Suprapubic skin (tissue), 4 donors: ENCODE measurements at regions not wholly inside any gene's neighbourhood (a gene's known extent, or its start where the extent isn't known, plus 50 kb on each side); places are given as distances from the start of the nearest gene placed in this dataset.

Source experiments
- DNase-seq, 2 donors: peaks; one replicate each; pipeline ENCODE4 v3.0.0-alpha.2; 2019; ENCODE audit warnings: low spot score in 2 of 2
- H3K27ac ChIP-seq: fragments of 200-600 bp; sonication (generic); one replicate; pipeline ENCODE4 v1.5.1; 2019
- H3K27me3 ChIP-seq: fragments of 200-600 bp; sonication (generic); one replicate; pipeline ENCODE4 v1.5.1; 2019
- H3K36me3 ChIP-seq: fragments of 200-600 bp; sonication (generic); one replicate; pipeline ENCODE4 v1.5.1; 2019
- H3K4me1 ChIP-seq: fragments of 200-600 bp; sonication (generic); one replicate; pipeline ENCODE4 v1.5.1; 2019
- H3K4me3 ChIP-seq: fragments of 200-600 bp; sonication (generic); one replicate; pipeline ENCODE4 v1.5.1; 2019; ENCODE audit warnings: mild to moderate bottlenecking
- H3K9me3 ChIP-seq: fragments of 200-600 bp; sonication (generic); one replicate; pipeline ENCODE4 v1.5.1; 2019
- CTCF ChIP-seq, 2 donors: fragments of 200-600 bp in 1 of 2; fragments of 450-650 bp in 1 of 2; sonication (generic) in 1 of 2; IDR thresholded peaks; one replicate each; pipeline ENCODE4 v1.5.1; 2016 to 2019; ENCODE audit warnings: antibody characterized with exemption in 2 of 2, mild to moderate bottlenecking in 1 of 2, moderate library complexity in 1 of 2
- EP300 ChIP-seq: sonication (generic); formaldehyde crosslinking; IDR thresholded peaks from one replicate; pipeline ENCODE4 v1.6.1; 2017; ENCODE audit warnings: antibody characterized with exemption
- POLR2A ChIP-seq, 2 donors: fragments of 450-650 bp; IDR thresholded peaks; one replicate each; pipeline ENCODE4 v1.6.1; 2017; ENCODE audit warnings: antibody characterized with exemption in 2 of 2, mild to moderate bottlenecking in 2 of 2, moderate library complexity in 2 of 2
- POLR2AphosphoS5 ChIP-seq, 3 donors: sonication (generic); formaldehyde crosslinking; IDR thresholded peaks; one replicate each; pipeline ENCODE4 v1.6.1; 2017; ENCODE audit warnings: antibody characterized with exemption in 3 of 3
- WGBS: methylation state at CpG from one replicate; pipeline ENCODE4 v1.1.5; 2018; 5-methylcytosine and 5-hydroxymethylcytosine counted together

- Histone ChIP-seq H3K36me3 (no peaks in the 10 kb centered on the region), H3K27me3 (no peaks in the 10 kb centered on the region), H3K9me3 (no peaks in the 10 kb centered on the region), H3K27ac (no peak overlapping the region), H3K4me1 (no peaks in the 10 kb centered on the region), H3K4me3 (no peak overlapping the region)
- no peak for DNase-seq
- WGBS: 45% methylated on average over 7 of the region's 7 CpGs
- TF ChIP-seq POLR2A (IDR thresholded peaks at IDR 0.05) (no peak), EP300 (no peak), POLR2AphosphoS5 (IDR thresholded peaks at IDR 0.05) (no peak), CTCF (IDR thresholded peaks at IDR 0.05) (no peak)
Observed at GRCh38 chr3:99410789-99411311, 227.5 kb upstream of the COL8A1 start.

DNA sequence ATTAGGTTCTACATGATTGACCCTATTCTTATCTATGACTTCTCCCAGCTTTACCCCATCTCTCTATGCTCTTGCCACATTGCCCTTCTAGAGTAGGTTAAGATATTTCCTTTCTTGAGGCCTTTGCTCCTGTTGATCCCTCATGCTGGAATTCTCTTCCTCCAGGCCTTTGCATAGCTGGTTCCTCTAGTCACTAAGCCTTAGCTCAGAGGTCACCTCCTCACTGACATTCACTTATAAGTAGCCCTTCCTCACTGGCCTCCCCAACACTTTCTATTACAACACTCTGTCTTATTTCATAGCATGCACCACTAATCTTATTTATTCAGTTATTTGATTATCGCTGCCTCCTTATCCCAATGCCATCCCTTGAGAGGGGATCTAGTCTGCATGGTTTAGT lies 228.4 kb upstream of the COL8A1 start:
- H3K27me3 ChIP-seq: no peaks in the 10 kb centered on the region
- no peaks in the 10 kb centered on the region for H3K9me3 ChIP-seq
- TF ChIP-seq POLR2A (IDR thresholded peaks at IDR 0.05): no peak
- TF ChIP-seq POLR2AphosphoS5 (IDR thresholded peaks at IDR 0.05): no peak
- no peak for TF ChIP-seq CTCF (IDR thresholded peaks at IDR 0.05)
- TF ChIP-seq EP300: no peak
- H3K4me3 ChIP-seq: no peak overlapping the region
- no peak overlapping the region for H3K27ac ChIP-seq
- 97% methylated on average over 1 of the region's 1 CpG for WGBS
- H3K36me3 ChIP-seq: no peaks in the 10 kb centered on the region
- no peaks in the 10 kb centered on the region for H3K4me1 ChIP-seq
- no peak for DNase-seq

GRCh38 chr3:99407257-99407656 lies 231.1 kb upstream of the COL8A1 start:
- TF ChIP-seq CTCF (IDR thresholded peaks at IDR 0.05) (no peak), EP300 (no peak), POLR2A (IDR thresholded peaks at IDR 0.05) (no peak), POLR2AphosphoS5 (IDR thresholded peaks at IDR 0.05) (no peak)

GRCh38 chr3:99402755-99403154 lies 235.6 kb upstream of the COL8A1 start:
- Histone ChIP-seq H3K9me3 (no peaks in the 10 kb centered on the region), H3K27ac (no peak overlapping the region), H3K4me3 (no peak overlapping the region), H3K27me3 (no peaks in the 10 kb centered on the region), H3K36me3 (no peaks in the 10 kb centered on the region), H3K4me1 (no peaks in the 10 kb centered on the region)
- no peak for TF ChIP-seq CTCF (IDR thresholded peaks at IDR 0.05)
- TF ChIP-seq EP300: no peak
- TF ChIP-seq POLR2AphosphoS5 (IDR thresholded peaks at IDR 0.05): no peak
- TF ChIP-seq POLR2A (IDR thresholded peaks at IDR 0.05): no peak
- 91% methylated on average over 1 of the region's 1 CpG for WGBS
- no peak for DNase-seq

More at GRCh38 chr3:99407257-99407656, 231.1 kb upstream of the COL8A1 start:
- DNase-seq: no peak
- Histone ChIP-seq H3K9me3 (no peaks in the 10 kb centered on the region), H3K36me3 (no peaks in the 10 kb centered on the region), H3K27ac (no peak overlapping the region), H3K4me1 (no peaks in the 10 kb centered on the region), H3K4me3 (no peak overlapping the region), H3K27me3 (no peaks in the 10 kb centered on the region)
- 84% methylated on average over 4 of the region's 4 CpGs for WGBS

DNA sequence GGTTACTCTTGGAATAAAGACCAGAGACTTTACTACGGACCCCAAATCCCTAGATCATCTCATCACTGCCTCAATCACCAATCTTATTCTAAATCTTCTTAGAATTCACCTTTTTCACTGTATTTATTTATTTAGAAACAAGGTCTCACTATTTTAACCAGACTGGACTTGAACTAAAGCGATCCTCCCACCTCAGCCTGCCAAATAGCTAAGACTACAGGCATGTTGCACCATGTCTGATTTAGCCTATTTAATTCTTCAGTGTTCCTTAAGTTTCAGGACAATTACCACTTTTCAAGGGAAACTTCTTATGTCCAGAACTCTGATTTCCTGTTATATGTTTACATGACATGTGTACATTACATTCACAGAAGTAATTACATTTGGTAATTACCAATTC lies 238.0 kb upstream of the COL8A1 start:
- Histone ChIP-seq H3K4me1 (no peaks in the 10 kb centered on the region), H3K27me3 (no peaks in the 10 kb centered on the region), H3K9me3 (no peaks in the 10 kb centered on the region), H3K27ac (no peak overlapping the region), H3K36me3 (no peaks in the 10 kb centered on the region), H3K4me3 (no peak overlapping the region)
- 54% methylated on average over 2 of the region's 2 CpGs for WGBS
- TF ChIP-seq EP300 (no peak), POLR2A (IDR thresholded peaks at IDR 0.05) (no peak), CTCF (IDR thresholded peaks at IDR 0.05) (no peak), POLR2AphosphoS5 (IDR thresholded peaks at IDR 0.05) (no peak)
- DNase-seq: no peak
